Fibroblast of lung (primary cell): ENCODE measurements at regions not wholly inside any gene's neighbourhood (a gene's known extent, or its start where the extent isn't known, plus 50 kb on each side); places are given as distances from the start of the nearest gene placed in this dataset.
"Not testable (repeated sequence)": the region's sequence is repeated elsewhere in the genome, so short reads cannot be mapped to it uniquely, and the experiment has no call there.

ENCODE experiments used
- CTCF ChIP-seq, 2 donors: IDR thresholded peaks in 1 of 2; conservative IDR thresholded peaks in 1 of 2; 1 replicate in 1 of 2; 2 replicates in 1 of 2; pipeline ENCODE4 v1.5.1; 2011 to 2012; ENCODE audit warnings: low read length in 2 of 2, control low read depth in 1 of 2, inconsistent platforms in 1 of 2, low read depth in 1 of 2, mild to moderate bottlenecking in 1 of 2
- EZH2 ChIP-seq: IDR thresholded peaks from 2 replicates; pipeline ENCODE4 v1.5.1; 2012; ENCODE audit warnings: low read length, control low read depth, mild to moderate bottlenecking; ENCODE audit errors: missing control alignments

DNA sequence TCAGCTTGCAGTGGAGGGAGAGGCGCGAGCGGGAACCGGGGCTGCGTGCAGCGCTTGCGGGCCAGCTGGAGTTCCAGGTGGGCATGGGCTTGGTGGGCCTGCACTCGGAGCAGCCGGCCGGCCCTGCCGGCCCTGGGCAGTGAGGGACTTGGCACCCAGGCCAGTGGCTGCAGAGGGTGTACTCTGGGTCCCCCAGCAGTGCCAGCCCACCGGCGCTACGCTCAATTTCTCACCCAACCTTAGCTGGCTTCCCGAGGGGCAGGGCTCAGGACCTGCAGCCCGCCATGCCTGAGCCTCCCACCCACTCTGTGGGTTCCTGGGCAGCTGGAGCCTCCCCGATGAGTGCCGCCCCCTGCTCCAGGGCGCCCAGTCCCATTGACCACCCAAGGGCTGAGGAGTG, 52.6 kb upstream of the PDE3B start:
- TF ChIP-seq CTCF (conservative IDR thresholded peaks at IDR 0.05 in 1 of 2, IDR thresholded peaks at IDR 0.05 in 1 of 2; ENCODE audit: low read depth in 1 of 2, low read length in 2 of 2); EZH2: not testable (repeated sequence)
